HK-2 (cell line): ENCODE measurements at regions not wholly inside any gene's neighbourhood (a gene's known extent, or its start where the extent isn't known, plus 50 kb on each side); places are given as distances from the start of the nearest gene placed in this dataset.

Experiments
- DNase-seq: peaks from one replicate; pipeline ENCODE4 v3.0.0-alpha.2; 2018; ENCODE audit not compliant: unreplicated experiment

- DNase-seq: no peak
Observed at GRCh38 chr9:119829748-119830147, 460.5 kb upstream of the BRINP1 start.

GRCh38 chr9:119829186-119829585 is 460.0 kb upstream of the BRINP1 start:
- DNase-seq: no peak

- no peak for DNase-seq
Observed at GRCh38 chr9:119827526-119827925, 458.3 kb upstream of the BRINP1 start.

GRCh38 chr9:119827126-119827525 is 457.9 kb upstream of the BRINP1 start:
- DNase-seq: no peak

GRCh38 chr9:119818726-119819435 is 449.6 kb upstream of the BRINP1 start:
- no peak for DNase-seq

- DNase-seq: peak; percentile 19
Observed at GRCh38 chr9:119810645-119811429, 441.6 kb upstream of the BRINP1 start.

GRCh38 chr9:119803679-119804078 is 434.4 kb upstream of the BRINP1 start:
- DNase-seq: no peak

GRCh38 chr9:119802621-119803020 is 433.4 kb upstream of the BRINP1 start:
- DNase-seq: no peak

- DNase-seq: no peak
Observed at GRCh38 chr9:119802133-119802532, 432.9 kb upstream of the BRINP1 start.

GRCh38 chr9:119801311-119801710 is 432.1 kb upstream of the BRINP1 start:
- no peak for DNase-seq

- no peak for DNase-seq
Observed at GRCh38 chr9:119795395-119795794, 426.2 kb upstream of the BRINP1 start.

- no peak for DNase-seq
Observed at GRCh38 chr9:119794836-119795235, 425.6 kb upstream of the BRINP1 start.

GRCh38 chr9:119793218-119793617 is 424.0 kb upstream of the BRINP1 start:
- DNase-seq: no peak

- no peak for DNase-seq
Observed at GRCh38 chr9:119792242-119792641, 423.0 kb upstream of the BRINP1 start.

- DNase-seq: no peak
Observed at GRCh38 chr9:119789987-119790386, 420.8 kb upstream of the BRINP1 start.

GRCh38 chr9:119788921-119789320 is 419.7 kb upstream of the BRINP1 start:
- DNase-seq: no peak

GRCh38 chr9:119781886-119782285 is 412.7 kb upstream of the BRINP1 start:
- no peak for DNase-seq

- DNase-seq: no peak
Observed at GRCh38 chr9:119775410-119775809, 406.2 kb upstream of the BRINP1 start.

- no peak for DNase-seq
Observed at GRCh38 chr9:119773823-119774222, 404.6 kb upstream of the BRINP1 start.

GRCh38 chr9:119771341-119771740 is 402.1 kb upstream of the BRINP1 start:
- no peak for DNase-seq

GRCh38 chr9:119768266-119768665 is 399.0 kb upstream of the BRINP1 start:
- DNase-seq: no peak

GRCh38 chr9:119765632-119766175 is 396.5 kb upstream of the BRINP1 start:
- no peak for DNase-seq

- DNase-seq: no peak
Observed at GRCh38 chr9:119763260-119763659, 394.0 kb upstream of the BRINP1 start.
